GM20000 (cell line): ENCODE measurements at regions not wholly inside any gene's neighbourhood (a gene's known extent, or its start where the extent isn't known, plus 50 kb on each side); places are given as distances from the start of the nearest gene placed in this dataset.

ENCODE experiments used
- DNase-seq: peaks from one replicate; pipeline ENCODE4 v3.0.0; 2012; ENCODE audit warnings: low spot score
- CTCF ChIP-seq: IDR thresholded peaks from 2 replicates; pipeline ENCODE4 v1.5.1; 2012; ENCODE audit warnings: mild to moderate bottlenecking, control low read depth; ENCODE audit errors: extremely low read depth, missing control alignments

GRCh38 chr2:221874444-221874843 is 302.3 kb upstream of the EPHA4 start:
- no peak for TF ChIP-seq CTCF
- DNase-seq, result no peak

DNA sequence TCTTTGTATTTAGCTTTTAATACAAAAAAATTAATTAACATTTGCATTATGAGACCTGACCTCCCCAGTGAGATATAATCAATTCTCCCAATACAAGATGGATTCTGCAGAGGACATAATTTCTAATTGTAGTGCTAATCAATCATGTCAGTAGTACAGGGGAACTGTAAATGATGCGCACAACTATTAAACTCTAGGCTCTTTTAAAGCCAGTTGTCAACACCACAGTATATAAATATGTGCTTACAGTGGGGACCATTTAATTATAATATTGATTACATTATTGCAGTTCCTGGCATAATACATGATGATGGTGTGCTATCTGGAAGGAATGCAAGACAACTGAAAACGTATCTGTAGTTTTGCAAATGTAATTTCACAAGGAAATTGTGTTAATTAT is 285.6 kb upstream of the EPHA4 start:
- DNase-seq, result no peak

DNA sequence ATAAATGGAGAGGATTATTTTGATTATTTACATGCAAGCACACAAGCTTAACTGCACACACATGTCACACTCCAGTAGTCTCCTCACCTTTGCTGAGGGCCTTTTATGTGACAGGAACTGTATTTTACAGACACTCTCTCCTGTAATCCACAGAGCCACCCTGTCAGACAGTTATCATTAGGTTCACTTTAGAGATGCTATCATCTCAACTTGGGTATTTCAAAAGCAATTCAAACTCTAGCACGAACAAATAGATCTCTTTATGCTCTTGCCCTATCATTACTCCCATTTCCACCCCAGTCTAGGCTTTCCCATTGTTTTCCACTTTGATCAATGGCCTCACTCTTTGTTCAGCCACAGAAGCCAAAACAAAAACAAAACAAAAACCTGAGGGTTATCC is 281.2 kb upstream of the EPHA4 start:
- TF ChIP-seq CTCF, result no peak
- DNase-seq, result no peak

More for the DNA sequence above, 285.6 kb upstream of the EPHA4 start:
- TF ChIP-seq CTCF, result no peak

GRCh38 chr2:221851531-221852045 is 279.5 kb upstream of the EPHA4 start:
- no peak for DNase-seq
- no peak for TF ChIP-seq CTCF

- no peak for TF ChIP-seq CTCF
- no peak for DNase-seq
Measured at GRCh38 chr2:221850076-221850475, 278.0 kb upstream of the EPHA4 start.

- DNase-seq, result no peak
- no peak for TF ChIP-seq CTCF
Measured at GRCh38 chr2:221848286-221848685, 276.2 kb upstream of the EPHA4 start.

DNA sequence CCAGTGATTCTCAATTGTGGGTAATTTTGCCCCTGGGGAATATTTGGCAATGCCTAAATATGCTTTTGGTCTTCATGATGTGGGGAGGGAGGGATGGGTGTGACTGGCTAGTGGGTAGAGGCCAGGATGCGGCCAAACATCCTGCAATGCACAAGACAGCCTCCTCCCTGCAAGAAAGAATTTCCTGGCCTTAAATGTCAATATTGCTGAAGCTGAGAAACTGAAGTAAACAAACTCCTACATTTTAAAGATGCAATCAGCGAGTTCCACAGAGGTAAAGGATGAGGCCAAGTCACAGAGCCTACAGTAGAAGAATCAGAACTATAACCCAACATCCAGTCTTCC is 272.9 kb upstream of the EPHA4 start:
- no peak for TF ChIP-seq CTCF
- DNase-seq, result no peak
